ENCODE measurements at regions not wholly inside any gene's neighbourhood (a gene's known extent, or its start where the extent isn't known, plus 50 kb on each side); places are given as distances from the start of the nearest gene placed in this dataset. TPM values are rescaled to one million over a fixed set of nuclear protein-coding genes. Genes with fewer than 3 reads are reported as not detected.

Small RNAs in the stretch of these regions (small RNA-seq; reads per million reads assigned to genes)
- gene AC008740.2 (ENCODE audit: insufficient read length, low read depth, low replicate concordance) = not detected
